ENCODE measurements at regions not wholly inside any gene's neighbourhood (a gene's known extent, or its start where the extent isn't known, plus 50 kb on each side); places are given as distances from the start of the nearest gene placed in this dataset.

- TF ChIP-seq NFXL1 (IDR thresholded peaks at IDR 0.05; ENCODE audit: borderline replicate concordance) (no peak), CEBPB (IDR thresholded peaks at IDR 0.05; ENCODE audit: borderline replicate concordance in 1 of 2, low read depth in 2 of 2, low read length in 2 of 2) (no peak), CTCF (IDR thresholded peaks at IDR 0.05 in 2 of 3, conservative IDR thresholded peaks at IDR 0.05 in 1 of 3; ENCODE audit: control insufficient read depth in 2 of 3, extremely low read depth in 1 of 3, insufficient read depth in 1 of 3, low read depth in 3 of 3, low read length in 3 of 3) (peak; percentile 41 to 49 (median 48); a peak in 5 of 6 replicates), RELA (IDR thresholded peaks at IDR 0.05; ENCODE audit: borderline replicate concordance, partially characterized antibody) (no peak)
These were observed 79.8 kb upstream of the SMARCAD1 start for GRCh38 chr4:94127707-94128328.

Measured in GM12878 (cell line).